Calu3 (cell line): ENCODE measurements at regions not wholly inside any gene's neighbourhood (a gene's known extent, or its start where the extent isn't known, plus 50 kb on each side); places are given as distances from the start of the nearest gene placed in this dataset.

Source experiments
- BruUV-seq: library from RNA; stranded (reverse); fragments of 400-500 nt; replicated peaks from 2 replicates; lab custom pipeline; 2021; lab: Mats Ljungman, UMichigan
- CTCF ChIA-PET: fragments of 300-600 bp; sonication (Branson Sonifier 250); formaldehyde crosslinking; loops from one replicate; lab custom pipeline; 2022; ENCODE audit warnings: antibody characterized with exemption; lab: Charles Lee
- DNase-seq: peaks from one replicate; pipeline ENCODE4 v3.0.0; 2022
- H3K27ac Mint-ChIP-seq: one replicate; pipeline ENCODE4 v1.8.0; 2022; ENCODE audit warnings: mixed read lengths; ENCODE audit not compliant: unreplicated experiment
- H3K27me3 Mint-ChIP-seq: one replicate; pipeline ENCODE4 v1.8.0; 2022; ENCODE audit warnings: mixed read lengths; ENCODE audit not compliant: unreplicated experiment
- H3K36me3 Mint-ChIP-seq: one replicate; pipeline ENCODE4 v1.8.0; 2022; ENCODE audit warnings: mild to moderate bottlenecking, moderate library complexity, mixed read lengths; ENCODE audit not compliant: insufficient read depth, unreplicated experiment
- H3K4me1 Mint-ChIP-seq: one replicate; pipeline ENCODE4 v1.8.0; 2022; ENCODE audit warnings: mild to moderate bottlenecking, low read depth, mixed read lengths; ENCODE audit not compliant: unreplicated experiment
- H3K4me3 Mint-ChIP-seq: one replicate; pipeline ENCODE4 v1.8.0; 2022; ENCODE audit warnings: mild to moderate bottlenecking, low read depth, moderate library complexity, mixed read lengths; ENCODE audit not compliant: unreplicated experiment
- H3K9me3 Mint-ChIP-seq: one replicate; pipeline ENCODE4 v1.8.0; 2022; ENCODE audit warnings: low read depth, mixed read lengths; ENCODE audit not compliant: unreplicated experiment
- CTCF ChIP-seq: fragments of 200-600 bp; IDR thresholded peaks from one replicate; pipeline ENCODE4 v1.8.0; 2022; ENCODE audit warnings: antibody characterized with exemption; ENCODE audit not compliant: unreplicated experiment
- intact Hi-C: fragments of 100-400 bp; cut with micrococcal nuclease; formaldehyde crosslinking; loops from one replicate; pipeline ENCODE4 v1.10.0; 2022; ENCODE audit not compliant: unreplicated experiment

- Mint-ChIP-seq H3K27ac (no peak overlapping the region), H3K4me1 (no peaks in the 10 kb centered on the region), H3K9me3 (no peaks in the 10 kb centered on the region), H3K36me3 (no peaks in the 10 kb centered on the region), H3K4me3 (no peak overlapping the region), H3K27me3 (no peaks in the 10 kb centered on the region)
- TF ChIP-seq CTCF: no peak
- CTCF ChIA-PET: no interaction called here
- intact Hi-C loops: no loop called here
- no TSS peak for BruUV-seq
- DNase-seq: no peak
Measured at GRCh38 chr13:90402102-90402501, 945.4 kb upstream of the MIR17HG start.

- no peak for DNase-seq
- intact Hi-C loops: no loop called here
- no peak for TF ChIP-seq CTCF
- Mint-ChIP-seq H3K4me3 (no peak overlapping the region), H3K36me3 (no peaks in the 10 kb centered on the region), H3K27me3 (no peaks in the 10 kb centered on the region), H3K9me3 (no peaks in the 10 kb centered on the region), H3K4me1 (no peaks in the 10 kb centered on the region), H3K27ac (no peak overlapping the region)
- CTCF ChIA-PET: no interaction called here
- no TSS peak for BruUV-seq
Measured at GRCh38 chr13:90402613-90403012, 944.9 kb upstream of the MIR17HG start.

GRCh38 chr13:90403330-90404082 is 944.0 kb upstream of the MIR17HG start:
- no peaks in the 10 kb centered on the region for H3K4me1 Mint-ChIP-seq
- intact Hi-C loops: no loop called here
- DNase-seq: no peak
- no TSS peak for BruUV-seq
- H3K36me3 Mint-ChIP-seq: no peaks in the 10 kb centered on the region
- H3K9me3 Mint-ChIP-seq: no peaks in the 10 kb centered on the region
- TF ChIP-seq CTCF: no peak
- no peak overlapping the region for H3K4me3 Mint-ChIP-seq
- H3K27ac Mint-ChIP-seq: no peak overlapping the region
- no peaks in the 10 kb centered on the region for H3K27me3 Mint-ChIP-seq
- CTCF ChIA-PET: no interaction called here

GRCh38 chr13:90405301-90405700 is 942.2 kb upstream of the MIR17HG start:
- no peaks in the 10 kb centered on the region for H3K4me1 Mint-ChIP-seq
- H3K36me3 Mint-ChIP-seq: no peaks in the 10 kb centered on the region
- intact Hi-C loops: no loop called here
- no peak overlapping the region for H3K27ac Mint-ChIP-seq
- H3K9me3 Mint-ChIP-seq: no peaks in the 10 kb centered on the region
- DNase-seq: no peak
- CTCF ChIA-PET: no interaction called here
- no peaks in the 10 kb centered on the region for H3K27me3 Mint-ChIP-seq
- H3K4me3 Mint-ChIP-seq: no peak overlapping the region
- no peak for TF ChIP-seq CTCF
- BruUV-seq: no TSS peak
